ENCODE measurements at regions not wholly inside any gene's neighbourhood (a gene's known extent, or its start where the extent isn't known, plus 50 kb on each side); places are given as distances from the start of the nearest gene placed in this dataset.
A peak's percentile ranks its signal among the peaks of the same experiment; 100 is the strongest.

GRCh38 chr10:60678978-60679377, 99.3 kb upstream of the CDK1 start:
- no peaks in the 10 kb centered on the region for H3K36me3 ChIP-seq (ENCODE audit: control insufficient read depth, insufficient read depth, low read length)
- H3K27me3 ChIP-seq (ENCODE audit: control insufficient read depth in 2 of 2, insufficient read depth in 2 of 2, low read length in 2 of 2), result peaks cover 0 to under 1% of the 10 kb centered on the region in 2 experiments; a peak in 2 of 5 replicates
- no peak for DNase-seq (ENCODE audit: extremely low read depth in 1 of 4, low spot score in 3 of 4)
- 0 out of 2 replicates have a peak overlapping the region, but pooled peaks have one; percentile 8 for H2AFZ ChIP-seq (ENCODE audit: low read depth, low read length)
- H3K4me3 ChIP-seq, result no peak overlapping the region
- CTCF ChIA-PET (ENCODE audit: low intra/inter-chr PET ratio), result no interaction called here
- no peak for FAIRE-seq
- TF ChIP-seq E2F5 (CRISPR knock-in tag; IDR thresholded peaks at IDR 0.05) (no peak), MBD1 (CRISPR knock-in tag; IDR thresholded peaks at IDR 0.05) (no peak), CBFA2T2 (conservative IDR thresholded peaks at IDR 0.05) (no peak), CBX8 (IDR thresholded peaks at IDR 0.05; ENCODE audit: borderline replicate concordance, extremely low read depth, low read depth, low read length, poor library complexity, severe bottlenecking) (no peak)
- no TSS peak for BruUV-seq (replicated peaks)
- no peak overlapping the region for H3K9ac ChIP-seq (ENCODE audit: insufficient read depth in 1 of 2, low read depth in 2 of 2, low read length in 2 of 2)
- H3K79me2 ChIP-seq (ENCODE audit: control insufficient read depth, insufficient read depth, low read length), result no peaks in the 10 kb centered on the region
- POLR2A ChIA-PET, result interaction anchor here (0.5 kb wide), 1 partner anchor 65 kb away, joined by 3 read pairs; no protein-coding TSS in a partner anchor
- 0% methylated on average over 4 of the region's 4 CpGs for WGBS (ENCODE audit: insufficient coverage, low coverage, missing lambda C conversion rate)
- H4K20me1 ChIP-seq (replicated peaks; ENCODE audit: control insufficient read depth, insufficient read depth, low read length), result no peaks in the 10 kb centered on the region
- no peak overlapping the region for H3K4me2 ChIP-seq (ENCODE audit: insufficient read depth, low read length)
- peaks cover 0 to under 1% of the 10 kb centered on the region in 2 experiments; a peak in 1 of 5 replicates for H3K4me1 ChIP-seq (replicated peaks in 1 of 2; ENCODE audit: control insufficient read depth in 2 of 2, insufficient read depth in 2 of 2, low read length in 2 of 2)
- no peak overlapping the region for H3K27ac ChIP-seq (ENCODE audit: extremely low read depth, low read depth, low read length)
- in situ Hi-C loops (cut with MboI), result no loop called here
- intact Hi-C loops (cut with micrococcal nuclease), result no loop called here
- H3K9me3 ChIP-seq (replicated peaks; ENCODE audit: control insufficient read depth, insufficient read depth, low read depth, low read length), result no peaks in the 10 kb centered on the region
- no peaks in the 10 kb centered on the region for H3K9me1 ChIP-seq (ENCODE audit: control insufficient read depth, insufficient read depth, low read length)
- ATAC-seq, result no peak
